Smooth muscle cell (in vitro differentiated cells): ENCODE measurements at regions not wholly inside any gene's neighbourhood (a gene's known extent, or its start where the extent isn't known, plus 50 kb on each side); places are given as distances from the start of the nearest gene placed in this dataset.
A peak's percentile ranks its signal among the peaks of the same experiment; 100 is the strongest.

Experiments used
- DNase-seq: peaks from one replicate; lab custom pipeline; 2025; ENCODE audit not compliant: unreplicated experiment; lab: John Stamatoyannopoulos, UW
- H2AFZ ChIP-seq: fragments of 200-600 bp; sonication (generic); 2 replicates; pipeline ENCODE4 v1.6.0; 2016; ENCODE audit warnings: antibody characterized with exemption, low read depth, mild to moderate bottlenecking
- H3F3A ChIP-seq: fragments of 200-600 bp; sonication (generic); 2 replicates; pipeline ENCODE4 v1.6.0; 2017; ENCODE audit warnings: antibody characterized with exemption, low read depth
- H3K27ac ChIP-seq: fragments of 200-600 bp; sonication (generic); 2 replicates; pipeline ENCODE4 v1.5.1; 2016; ENCODE audit warnings: low read depth, mild to moderate bottlenecking
- H3K27me3 ChIP-seq: fragments of 200-600 bp; sonication (generic); 2 replicates; pipeline ENCODE4 v1.6.1; 2016; ENCODE audit warnings: low read depth, mild to moderate bottlenecking
- H3K36me3 ChIP-seq: fragments of 200-600 bp; sonication (generic); 2 replicates; pipeline ENCODE4 v1.5.1; 2016; ENCODE audit warnings: low read depth
- H3K4me1 ChIP-seq: fragments of 200-600 bp; sonication (generic); 2 replicates; pipeline ENCODE4 v1.5.1; 2016; ENCODE audit warnings: low read depth
- H3K4me2 ChIP-seq: fragments of 200-600 bp; sonication (generic); 2 replicates; pipeline ENCODE4 v1.6.0; 2016; ENCODE audit warnings: mild to moderate bottlenecking
- H3K4me3 ChIP-seq: fragments of 200-600 bp; sonication (generic); 2 replicates; pipeline ENCODE4 v1.5.1; 2016; ENCODE audit warnings: mild to moderate bottlenecking
- H3K79me2 ChIP-seq: fragments of 200-600 bp; sonication (generic); 2 replicates; pipeline ENCODE4 v1.6.0; 2016; ENCODE audit warnings: low read depth, mild to moderate bottlenecking
- H3K9ac ChIP-seq: fragments of 200-600 bp; sonication (generic); 2 replicates; pipeline ENCODE4 v1.6.0; 2016; ENCODE audit warnings: low read depth
- H3K9me3 ChIP-seq: fragments of 200-600 bp; sonication (generic); replicated peaks from 2 replicates; pipeline ENCODE4 v1.5.1; 2016; ENCODE audit warnings: low read depth
- H4K20me1 ChIP-seq: fragments of 200-600 bp; sonication (generic); 2 replicates; pipeline ENCODE4 v1.6.0; 2016; ENCODE audit warnings: low read depth
- WGBS: methylation state at CpG from one replicate; pipeline ENCODE4 v1.1.7; 2016; ENCODE audit warnings: low lambda C conversion rate; 5-methylcytosine and 5-hydroxymethylcytosine counted together
- TF ChIP-seq, protein P1 (sequence below): fragments of 200-600 bp; sonication (generic); IDR thresholded peaks from 2 replicates; pipeline ENCODE4 v1.5.1; 2017; ENCODE audit warnings: borderline replicate concordance, mild to moderate bottlenecking, antibody characterized with exemption; ENCODE audit not compliant: insufficient read depth, poor library complexity, severe bottlenecking

DNA sequence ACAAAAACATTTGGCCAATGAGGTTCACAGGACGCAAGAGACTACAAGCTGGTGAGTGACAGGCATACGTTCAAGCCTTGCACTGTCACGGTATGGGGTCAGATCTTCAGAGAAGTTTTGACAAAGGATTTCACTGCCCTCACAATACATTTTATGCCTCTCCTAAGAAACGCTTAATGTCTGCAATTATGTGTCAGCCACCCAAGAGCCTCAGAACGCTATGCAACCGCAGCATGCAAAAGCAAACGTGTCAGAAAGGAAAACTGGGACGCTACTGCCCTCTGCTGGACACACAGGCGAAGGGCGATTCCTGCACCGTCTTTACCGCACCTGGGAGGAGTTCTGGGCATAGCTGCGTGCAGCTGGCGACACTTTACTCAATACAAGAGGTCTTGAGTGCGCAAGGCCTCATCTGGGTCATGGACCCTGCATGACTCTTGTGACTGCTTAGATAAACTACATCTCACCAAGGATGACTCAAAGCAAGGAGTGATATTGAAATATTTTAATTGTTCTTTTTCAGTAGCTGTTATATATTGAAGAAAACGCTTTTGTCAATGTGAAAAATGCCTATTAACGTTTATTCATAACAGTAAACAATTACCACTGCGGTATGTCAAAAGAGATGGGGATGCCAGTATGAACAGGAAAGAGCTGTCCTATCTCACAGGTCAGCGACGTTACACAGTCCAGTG, 147.6 kb upstream of the FRG1 start:
- H3K9me3 ChIP-seq: no peaks in the 10 kb centered on the region

DNA sequence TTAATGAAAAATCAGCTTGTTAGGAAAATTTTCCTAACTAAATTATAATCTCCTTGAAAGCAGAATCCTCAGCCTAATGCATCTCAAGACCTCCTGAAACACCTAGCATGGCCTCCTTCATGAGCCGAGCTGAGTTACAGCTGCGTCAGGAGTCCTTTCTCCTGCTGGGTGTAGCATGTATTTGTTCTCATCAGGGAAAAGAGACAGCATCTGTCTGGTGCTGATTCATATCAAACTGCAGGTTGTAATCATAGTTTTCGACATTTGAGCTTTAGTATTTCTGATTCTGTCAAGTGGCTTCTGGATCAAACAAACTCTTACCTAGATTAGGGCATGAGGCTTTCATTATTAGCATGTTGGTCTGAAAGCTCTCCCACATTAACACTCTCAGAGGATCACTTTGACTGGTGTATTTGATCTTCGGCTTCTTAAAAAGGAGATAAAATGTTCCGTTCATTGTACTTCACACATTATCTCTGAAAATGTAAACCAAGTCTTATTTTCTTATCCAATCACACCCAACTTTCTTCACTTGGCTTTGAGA, 140.1 kb upstream of the FRG1 start:
- H3K4me3 ChIP-seq: no peak overlapping the region
- no peak overlapping the region for H3K9ac ChIP-seq
- 92% methylated on average over 5 of the region's 5 CpGs for WGBS
- no peaks in the 10 kb centered on the region for H3K27me3 ChIP-seq
- no peaks in the 10 kb centered on the region for H3K36me3 ChIP-seq
- TF ChIP-seq, protein P1, sequence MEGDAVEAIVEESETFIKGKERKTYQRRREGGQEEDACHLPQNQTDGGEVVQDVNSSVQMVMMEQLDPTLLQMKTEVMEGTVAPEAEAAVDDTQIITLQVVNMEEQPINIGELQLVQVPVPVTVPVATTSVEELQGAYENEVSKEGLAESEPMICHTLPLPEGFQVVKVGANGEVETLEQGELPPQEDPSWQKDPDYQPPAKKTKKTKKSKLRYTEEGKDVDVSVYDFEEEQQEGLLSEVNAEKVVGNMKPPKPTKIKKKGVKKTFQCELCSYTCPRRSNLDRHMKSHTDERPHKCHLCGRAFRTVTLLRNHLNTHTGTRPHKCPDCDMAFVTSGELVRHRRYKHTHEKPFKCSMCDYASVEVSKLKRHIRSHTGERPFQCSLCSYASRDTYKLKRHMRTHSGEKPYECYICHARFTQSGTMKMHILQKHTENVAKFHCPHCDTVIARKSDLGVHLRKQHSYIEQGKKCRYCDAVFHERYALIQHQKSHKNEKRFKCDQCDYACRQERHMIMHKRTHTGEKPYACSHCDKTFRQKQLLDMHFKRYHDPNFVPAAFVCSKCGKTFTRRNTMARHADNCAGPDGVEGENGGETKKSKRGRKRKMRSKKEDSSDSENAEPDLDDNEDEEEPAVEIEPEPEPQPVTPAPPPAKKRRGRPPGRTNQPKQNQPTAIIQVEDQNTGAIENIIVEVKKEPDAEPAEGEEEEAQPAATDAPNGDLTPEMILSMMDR: no peak
- no peak for DNase-seq
- H3K9me3 ChIP-seq: no peaks in the 10 kb centered on the region
- H2AFZ ChIP-seq: no peak overlapping the region
- no peaks in the 10 kb centered on the region for H3F3A ChIP-seq
- H3K4me2 ChIP-seq: no peak overlapping the region
- H3K27ac ChIP-seq: no peak overlapping the region
- H3K4me1 ChIP-seq: peaks cover 7% of the 10 kb centered on the region
- H4K20me1 ChIP-seq: no peaks in the 10 kb centered on the region
- no peaks in the 10 kb centered on the region for H3K79me2 ChIP-seq

More for the DNA sequence above, 147.6 kb upstream of the FRG1 start:
- Histone ChIP-seq H3K4me1 (peaks cover 24% of the 10 kb centered on the region), H3K4me3 (no peak overlapping the region), H3F3A (peaks cover 11% of the 10 kb centered on the region), H3K9ac (peak overlapping the region; percentile 78), H3K36me3 (no peaks in the 10 kb centered on the region), H4K20me1 (no peaks in the 10 kb centered on the region), H2AFZ (no peak overlapping the region), H3K27ac (peak overlapping the region; percentile 94), H3K79me2 (no peaks in the 10 kb centered on the region), H3K27me3 (no peaks in the 10 kb centered on the region), H3K4me2 (peak overlapping the region; percentile 52)
- peak; percentile 48 for DNase-seq
- TF ChIP-seq, protein P1: peak; percentile 97
- 24% methylated on average over 20 of the region's 20 CpGs for WGBS

DNA sequence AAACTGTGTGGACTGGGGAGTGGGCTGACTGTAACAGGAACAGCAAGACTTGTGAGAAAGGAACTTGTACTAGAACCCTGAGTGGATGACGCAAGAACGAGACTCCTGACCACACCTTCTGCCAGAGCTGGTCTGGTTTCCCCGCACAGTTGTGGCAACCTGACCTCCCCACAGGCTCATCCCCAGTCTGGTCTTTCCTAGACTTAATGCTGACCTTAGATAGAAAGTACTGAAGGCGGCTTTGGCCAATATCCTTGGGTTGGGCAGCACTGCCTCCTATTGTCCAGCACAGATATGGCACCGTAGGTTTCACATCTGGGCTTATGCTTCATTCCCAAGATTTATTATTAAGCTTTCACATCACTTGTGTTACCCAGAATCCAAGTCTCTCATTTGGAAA, 137.8 kb upstream of the FRG1 start:
- Histone ChIP-seq H3K36me3 (no peaks in the 10 kb centered on the region), H3K4me1 (no peaks in the 10 kb centered on the region), H4K20me1 (no peaks in the 10 kb centered on the region), H3K4me3 (no peak overlapping the region), H3K27ac (no peak overlapping the region), H3K9me3 (peaks cover 5% of the 10 kb centered on the region), H3K9ac (no peak overlapping the region), H3F3A (no peaks in the 10 kb centered on the region), H2AFZ (no peak overlapping the region), H3K79me2 (no peaks in the 10 kb centered on the region), H3K27me3 (no peaks in the 10 kb centered on the region), H3K4me2 (no peak overlapping the region)
- TF ChIP-seq, protein P1: peak; percentile 18
- 79% methylated on average over 5 of the region's 5 CpGs for WGBS
- DNase-seq: no peak

- H3K4me2 ChIP-seq: no peak overlapping the region
- H3K27ac ChIP-seq: no peak overlapping the region
- no peak overlapping the region for H3K9ac ChIP-seq
- H3K79me2 ChIP-seq: no peaks in the 10 kb centered on the region
- no peaks in the 10 kb centered on the region for H4K20me1 ChIP-seq
- no peak for DNase-seq
- no peak overlapping the region for H2AFZ ChIP-seq
- no peaks in the 10 kb centered on the region for H3K27me3 ChIP-seq
- H3K36me3 ChIP-seq: no peaks in the 10 kb centered on the region
- 94% methylated on average over 5 of the region's 5 CpGs for WGBS
- no peaks in the 10 kb centered on the region for H3F3A ChIP-seq
- no peaks in the 10 kb centered on the region for H3K4me1 ChIP-seq
- peaks cover 5% of the 10 kb centered on the region for H3K9me3 ChIP-seq
- H3K4me3 ChIP-seq: no peak overlapping the region
- TF ChIP-seq, protein P1: no peak
These were observed 135.8 kb upstream of the FRG1 start for GRCh38 chr4:189804894-189805293.
